Smooth muscle cell (in vitro differentiated cells): ENCODE measurements at regions not wholly inside any gene's neighbourhood (a gene's known extent, or its start where the extent isn't known, plus 50 kb on each side); places are given as distances from the start of the nearest gene placed in this dataset.

Experiments
- DNase-seq: peaks from one replicate; lab custom pipeline; 2025; ENCODE audit not compliant: unreplicated experiment; lab: John Stamatoyannopoulos, UW
- H2AFZ ChIP-seq: fragments of 200-600 bp; sonication (generic); 2 replicates; pipeline ENCODE4 v1.6.0; 2016; ENCODE audit warnings: antibody characterized with exemption, low read depth, mild to moderate bottlenecking
- H3F3A ChIP-seq: fragments of 200-600 bp; sonication (generic); 2 replicates; pipeline ENCODE4 v1.6.0; 2017; ENCODE audit warnings: antibody characterized with exemption, low read depth
- H3K27ac ChIP-seq: fragments of 200-600 bp; sonication (generic); 2 replicates; pipeline ENCODE4 v1.5.1; 2016; ENCODE audit warnings: low read depth, mild to moderate bottlenecking
- H3K27me3 ChIP-seq: fragments of 200-600 bp; sonication (generic); 2 replicates; pipeline ENCODE4 v1.6.1; 2016; ENCODE audit warnings: low read depth, mild to moderate bottlenecking
- H3K36me3 ChIP-seq: fragments of 200-600 bp; sonication (generic); 2 replicates; pipeline ENCODE4 v1.5.1; 2016; ENCODE audit warnings: low read depth
- H3K4me1 ChIP-seq: fragments of 200-600 bp; sonication (generic); 2 replicates; pipeline ENCODE4 v1.5.1; 2016; ENCODE audit warnings: low read depth
- H3K4me2 ChIP-seq: fragments of 200-600 bp; sonication (generic); 2 replicates; pipeline ENCODE4 v1.6.0; 2016; ENCODE audit warnings: mild to moderate bottlenecking
- H3K4me3 ChIP-seq: fragments of 200-600 bp; sonication (generic); 2 replicates; pipeline ENCODE4 v1.5.1; 2016; ENCODE audit warnings: mild to moderate bottlenecking
- H3K79me2 ChIP-seq: fragments of 200-600 bp; sonication (generic); 2 replicates; pipeline ENCODE4 v1.6.0; 2016; ENCODE audit warnings: low read depth, mild to moderate bottlenecking
- H3K9ac ChIP-seq: fragments of 200-600 bp; sonication (generic); 2 replicates; pipeline ENCODE4 v1.6.0; 2016; ENCODE audit warnings: low read depth
- H3K9me3 ChIP-seq: fragments of 200-600 bp; sonication (generic); replicated peaks from 2 replicates; pipeline ENCODE4 v1.5.1; 2016; ENCODE audit warnings: low read depth
- H4K20me1 ChIP-seq: fragments of 200-600 bp; sonication (generic); 2 replicates; pipeline ENCODE4 v1.6.0; 2016; ENCODE audit warnings: low read depth
- CTCF ChIP-seq: fragments of 200-600 bp; sonication (generic); IDR thresholded peaks from 2 replicates; pipeline ENCODE4 v1.5.1; 2017; ENCODE audit warnings: borderline replicate concordance, mild to moderate bottlenecking, antibody characterized with exemption; ENCODE audit not compliant: insufficient read depth, poor library complexity, severe bottlenecking
- WGBS: methylation state at CpG from one replicate; pipeline ENCODE4 v1.1.7; 2016; ENCODE audit warnings: low lambda C conversion rate; 5-methylcytosine and 5-hydroxymethylcytosine counted together

- H3K4me2 ChIP-seq: no peak overlapping the region
- no peaks in the 10 kb centered on the region for H3K36me3 ChIP-seq
- no peaks in the 10 kb centered on the region for H3F3A ChIP-seq
- H3K9me3 ChIP-seq: no peaks in the 10 kb centered on the region
- no peak overlapping the region for H3K27ac ChIP-seq
- no peaks in the 10 kb centered on the region for H3K79me2 ChIP-seq
- H3K4me1 ChIP-seq: peaks cover 4% of the 10 kb centered on the region
- H2AFZ ChIP-seq: no peak overlapping the region
- TF ChIP-seq CTCF: no peak
- no peak overlapping the region for H3K9ac ChIP-seq
- H3K4me3 ChIP-seq: no peak overlapping the region
- DNase-seq: no peak
- WGBS: 85% methylated on average over 4 of the region's 4 CpGs
- no peaks in the 10 kb centered on the region for H4K20me1 ChIP-seq
- H3K27me3 ChIP-seq: no peaks in the 10 kb centered on the region
Observed at GRCh38 chr2:8322634-8323033, 359.2 kb upstream of the ID2 start.

DNA sequence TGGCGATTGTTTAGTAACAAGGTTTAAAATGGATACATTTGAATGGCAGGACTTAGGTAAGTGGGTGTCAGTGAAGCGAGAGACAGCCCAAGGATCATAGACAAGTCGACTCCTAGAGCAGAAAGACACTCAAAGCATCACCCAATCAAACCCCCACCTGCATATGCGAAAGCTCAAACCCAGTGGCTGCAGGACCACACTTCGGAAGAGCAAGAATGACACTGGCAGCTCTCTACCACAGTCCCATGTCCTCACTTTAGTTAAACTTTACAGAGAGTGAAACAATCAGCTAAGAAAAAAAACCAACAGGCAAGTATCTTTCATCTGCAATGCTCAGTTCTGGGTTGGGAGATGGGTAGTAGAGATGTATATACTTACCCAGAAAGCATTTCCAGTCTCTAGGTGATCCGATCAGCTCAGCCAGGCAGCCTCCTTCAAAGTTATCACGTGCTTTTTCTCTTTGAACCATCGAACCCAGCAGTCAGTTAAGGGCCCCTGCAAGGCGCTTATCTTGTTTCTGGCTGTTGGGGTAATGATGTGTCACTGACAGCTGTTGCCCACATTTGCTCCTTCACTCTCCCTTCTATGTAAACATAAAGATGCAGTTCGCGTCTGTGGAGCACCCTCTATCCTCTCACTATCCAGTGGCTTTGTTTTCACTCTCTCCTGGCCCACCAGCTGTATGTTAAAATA, 357.5 kb upstream of the ID2 start:
- Histone ChIP-seq H3K36me3 (no peaks in the 10 kb centered on the region), H3K79me2 (no peaks in the 10 kb centered on the region), H3F3A (no peaks in the 10 kb centered on the region), H3K4me2 (peak overlapping the region; percentile 13), H2AFZ (no peak overlapping the region), H3K27me3 (no peaks in the 10 kb centered on the region), H4K20me1 (no peaks in the 10 kb centered on the region), H3K4me1 (peaks cover 4% of the 10 kb centered on the region), H3K9ac (no peak overlapping the region), H3K9me3 (no peaks in the 10 kb centered on the region), H3K4me3 (no peak overlapping the region), H3K27ac (no peak overlapping the region)
- DNase-seq: no peak
- TF ChIP-seq CTCF: no peak
- WGBS: 32% methylated on average over 11 of the region's 11 CpGs

- H2AFZ ChIP-seq: no peak overlapping the region
- no peak overlapping the region for H3K9ac ChIP-seq
- no peak overlapping the region for H3K4me3 ChIP-seq
- no peaks in the 10 kb centered on the region for H3K27me3 ChIP-seq
- no peaks in the 10 kb centered on the region for H3K9me3 ChIP-seq
- TF ChIP-seq CTCF: no peak
- no peaks in the 10 kb centered on the region for H3K36me3 ChIP-seq
- H3K79me2 ChIP-seq: no peaks in the 10 kb centered on the region
- no peaks in the 10 kb centered on the region for H3F3A ChIP-seq
- DNase-seq: no peak
- no peak overlapping the region for H3K27ac ChIP-seq
- peak overlapping the region; percentile 13 for H3K4me2 ChIP-seq
- H3K4me1 ChIP-seq: peaks cover 4% of the 10 kb centered on the region
- H4K20me1 ChIP-seq: no peaks in the 10 kb centered on the region
- 73% methylated on average over 5 of the region's 5 CpGs for WGBS
Observed at GRCh38 chr2:8324901-8325300, 357.0 kb upstream of the ID2 start.
